ENCODE measurements at regions not wholly inside any gene's neighbourhood (a gene's known extent, or its start where the extent isn't known, plus 50 kb on each side); places are given as distances from the start of the nearest gene placed in this dataset.

DNA sequence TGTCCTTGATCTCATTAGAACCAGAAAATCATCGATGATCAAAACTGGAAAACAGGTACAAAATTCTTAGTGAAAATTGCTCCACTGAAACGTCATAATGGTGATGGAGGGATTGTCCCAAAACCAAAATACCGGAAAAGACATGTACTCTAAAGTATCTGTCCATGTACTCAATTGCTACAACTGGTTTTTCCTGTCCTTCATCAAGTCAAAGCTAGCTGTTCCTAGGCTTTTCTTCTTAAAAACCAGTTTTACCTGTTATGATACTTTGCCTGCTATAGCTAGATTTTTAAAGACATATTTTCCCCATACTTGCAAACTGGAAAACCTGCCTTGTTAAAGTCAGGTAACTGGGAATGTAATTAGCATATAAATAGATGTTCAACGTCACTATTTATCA is 50.5 kb upstream of the LRRC1 start:
- Histone ChIP-seq H3K9me3 (ENCODE audit: control insufficient read depth, low read length) (no peaks in the 10 kb centered on the region), H3K36me3 (ENCODE audit: control insufficient read depth, insufficient read depth, low read length) (no peaks in the 10 kb centered on the region), H3K4me3 (ENCODE audit: insufficient read depth, low read depth, low read length, poor library complexity, severe bottlenecking) (no peak overlapping the region), H3K27me3 (replicated peaks; ENCODE audit: control insufficient read depth, insufficient read depth, low read length, poor library complexity, severe bottlenecking) (no peaks in the 10 kb centered on the region), H3K4me1 (ENCODE audit: control insufficient read depth, insufficient read depth, low read length, poor library complexity, severe bottlenecking) (no peaks in the 10 kb centered on the region), H3K27ac (ENCODE audit: insufficient read depth, low read length, poor library complexity, severe bottlenecking) (no peak overlapping the region)
- DNase-seq = no peak

- DNase-seq = no peak
- no peak overlapping the region for H3K27ac ChIP-seq (ENCODE audit: insufficient read depth, low read length, poor library complexity, severe bottlenecking)
- H3K4me3 ChIP-seq (ENCODE audit: insufficient read depth, low read depth, low read length, poor library complexity, severe bottlenecking) = no peak overlapping the region
Observed at GRCh38 chr6:53741034-53741823, 53.6 kb upstream of the LRRC1 start.

GRCh38 chr6:53737746-53738145 is 57.1 kb upstream of the LRRC1 start:
- H3K4me3 ChIP-seq (ENCODE audit: insufficient read depth, low read depth, low read length, poor library complexity, severe bottlenecking) = no peak overlapping the region
- no peaks in the 10 kb centered on the region for H3K9me3 ChIP-seq (ENCODE audit: control insufficient read depth, low read length)
- H3K27ac ChIP-seq (ENCODE audit: insufficient read depth, low read length, poor library complexity, severe bottlenecking) = no peak overlapping the region
- H3K27me3 ChIP-seq (replicated peaks; ENCODE audit: control insufficient read depth, insufficient read depth, low read length, poor library complexity, severe bottlenecking) = no peaks in the 10 kb centered on the region
- H3K36me3 ChIP-seq (ENCODE audit: control insufficient read depth, insufficient read depth, low read length) = no peaks in the 10 kb centered on the region
- H3K4me1 ChIP-seq (ENCODE audit: control insufficient read depth, insufficient read depth, low read length, poor library complexity, severe bottlenecking) = peaks cover 9% of the 10 kb centered on the region
- no peak for DNase-seq

More at GRCh38 chr6:53741034-53741823, 53.6 kb upstream of the LRRC1 start:
- H3K4me1 ChIP-seq (ENCODE audit: control insufficient read depth, insufficient read depth, low read length, poor library complexity, severe bottlenecking) = no peaks in the 10 kb centered on the region
- H3K36me3 ChIP-seq (ENCODE audit: control insufficient read depth, insufficient read depth, low read length) = no peaks in the 10 kb centered on the region
- no peaks in the 10 kb centered on the region for H3K9me3 ChIP-seq (ENCODE audit: control insufficient read depth, low read length)
- H3K27me3 ChIP-seq (replicated peaks; ENCODE audit: control insufficient read depth, insufficient read depth, low read length, poor library complexity, severe bottlenecking) = no peaks in the 10 kb centered on the region

DNA sequence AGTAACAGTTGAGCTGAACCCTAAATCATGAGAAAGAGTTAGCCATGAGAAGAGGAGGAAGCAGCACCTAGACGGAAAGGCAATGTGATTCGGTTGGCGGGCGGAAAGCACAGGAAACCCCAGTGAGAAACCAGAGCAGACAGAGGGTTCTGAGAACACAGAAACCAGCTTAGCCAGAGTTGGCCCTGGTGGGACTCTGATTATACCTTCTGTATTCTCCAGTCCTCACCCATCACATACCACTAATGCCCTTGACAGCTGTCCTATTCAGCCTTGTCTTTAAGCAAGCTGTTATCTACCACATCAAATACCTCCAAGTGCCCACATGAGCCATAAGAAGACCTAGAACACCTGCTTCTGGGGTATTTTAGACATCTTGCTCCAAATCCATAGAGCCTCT is 58.9 kb upstream of the LRRC1 start:
- no peaks in the 10 kb centered on the region for H3K36me3 ChIP-seq (ENCODE audit: control insufficient read depth, insufficient read depth, low read length)
- H3K9me3 ChIP-seq (ENCODE audit: control insufficient read depth, low read length) = no peaks in the 10 kb centered on the region
- H3K27me3 ChIP-seq (replicated peaks; ENCODE audit: control insufficient read depth, insufficient read depth, low read length, poor library complexity, severe bottlenecking) = no peaks in the 10 kb centered on the region
- no peak overlapping the region for H3K27ac ChIP-seq (ENCODE audit: insufficient read depth, low read length, poor library complexity, severe bottlenecking)
- DNase-seq = no peak
- H3K4me3 ChIP-seq (ENCODE audit: insufficient read depth, low read depth, low read length, poor library complexity, severe bottlenecking) = no peak overlapping the region
- H3K4me1 ChIP-seq (ENCODE audit: control insufficient read depth, insufficient read depth, low read length, poor library complexity, severe bottlenecking) = peaks cover 12% of the 10 kb centered on the region

- Histone ChIP-seq H3K4me3 (ENCODE audit: insufficient read depth, low read depth, low read length, poor library complexity, severe bottlenecking) (no peak overlapping the region), H3K36me3 (ENCODE audit: control insufficient read depth, insufficient read depth, low read length) (no peaks in the 10 kb centered on the region), H3K27ac (ENCODE audit: insufficient read depth, low read length, poor library complexity, severe bottlenecking) (no peak overlapping the region), H3K4me1 (ENCODE audit: control insufficient read depth, insufficient read depth, low read length, poor library complexity, severe bottlenecking) (peaks cover 12% of the 10 kb centered on the region), H3K27me3 (replicated peaks; ENCODE audit: control insufficient read depth, insufficient read depth, low read length, poor library complexity, severe bottlenecking) (no peaks in the 10 kb centered on the region), H3K9me3 (ENCODE audit: control insufficient read depth, low read length) (no peaks in the 10 kb centered on the region)
- no peak for DNase-seq
Observed at GRCh38 chr6:53734473-53735299, 60.1 kb upstream of the LRRC1 start.

GRCh38 chr6:53731866-53732636 is 62.8 kb upstream of the LRRC1 start:
- no peaks in the 10 kb centered on the region for H3K36me3 ChIP-seq (ENCODE audit: control insufficient read depth, insufficient read depth, low read length)
- no peak for DNase-seq
- peaks cover 12% of the 10 kb centered on the region for H3K4me1 ChIP-seq (ENCODE audit: control insufficient read depth, insufficient read depth, low read length, poor library complexity, severe bottlenecking)
- H3K27me3 ChIP-seq (replicated peaks; ENCODE audit: control insufficient read depth, insufficient read depth, low read length, poor library complexity, severe bottlenecking) = no peaks in the 10 kb centered on the region
- H3K9me3 ChIP-seq (ENCODE audit: control insufficient read depth, low read length) = no peaks in the 10 kb centered on the region
- H3K27ac ChIP-seq (ENCODE audit: insufficient read depth, low read length, poor library complexity, severe bottlenecking) = no peak overlapping the region
- H3K4me3 ChIP-seq (ENCODE audit: insufficient read depth, low read depth, low read length, poor library complexity, severe bottlenecking) = no peak overlapping the region

- Histone ChIP-seq H3K27ac (ENCODE audit: insufficient read depth, low read length, poor library complexity, severe bottlenecking) (no peak overlapping the region), H3K27me3 (replicated peaks; ENCODE audit: control insufficient read depth, insufficient read depth, low read length, poor library complexity, severe bottlenecking) (no peaks in the 10 kb centered on the region), H3K4me1 (ENCODE audit: control insufficient read depth, insufficient read depth, low read length, poor library complexity, severe bottlenecking) (peaks cover 8% of the 10 kb centered on the region), H3K36me3 (ENCODE audit: control insufficient read depth, insufficient read depth, low read length) (no peaks in the 10 kb centered on the region), H3K9me3 (ENCODE audit: control insufficient read depth, low read length) (no peaks in the 10 kb centered on the region), H3K4me3 (ENCODE audit: insufficient read depth, low read depth, low read length, poor library complexity, severe bottlenecking) (no peak overlapping the region)
- no peak for DNase-seq
Observed at GRCh38 chr6:53730767-53731166, 64.0 kb upstream of the LRRC1 start.

- Histone ChIP-seq H3K4me3 (ENCODE audit: insufficient read depth, low read depth, low read length, poor library complexity, severe bottlenecking) (no peak overlapping the region), H3K4me1 (ENCODE audit: control insufficient read depth, insufficient read depth, low read length, poor library complexity, severe bottlenecking) (peaks cover 3% of the 10 kb centered on the region), H3K27ac (ENCODE audit: insufficient read depth, low read length, poor library complexity, severe bottlenecking) (no peak overlapping the region), H3K36me3 (ENCODE audit: control insufficient read depth, insufficient read depth, low read length) (no peaks in the 10 kb centered on the region), H3K27me3 (replicated peaks; ENCODE audit: control insufficient read depth, insufficient read depth, low read length, poor library complexity, severe bottlenecking) (no peaks in the 10 kb centered on the region), H3K9me3 (ENCODE audit: control insufficient read depth, low read length) (no peaks in the 10 kb centered on the region)
- DNase-seq = peak in 2 of 3 donors; percentile 13 to 38
Observed at GRCh38 chr6:53728570-53729194, 63.1 kb upstream of the KLHL31 start.

- peaks cover 3% of the 10 kb centered on the region for H3K4me1 ChIP-seq (ENCODE audit: control insufficient read depth, insufficient read depth, low read length, poor library complexity, severe bottlenecking)
- H3K27ac ChIP-seq (ENCODE audit: insufficient read depth, low read length, poor library complexity, severe bottlenecking) = no peak overlapping the region
- no peaks in the 10 kb centered on the region for H3K9me3 ChIP-seq (ENCODE audit: control insufficient read depth, low read length)
- H3K36me3 ChIP-seq (ENCODE audit: control insufficient read depth, insufficient read depth, low read length) = no peaks in the 10 kb centered on the region
- no peak for DNase-seq
- H3K27me3 ChIP-seq (replicated peaks; ENCODE audit: control insufficient read depth, insufficient read depth, low read length, poor library complexity, severe bottlenecking) = no peaks in the 10 kb centered on the region
- no peak overlapping the region for H3K4me3 ChIP-seq (ENCODE audit: insufficient read depth, low read depth, low read length, poor library complexity, severe bottlenecking)
Observed at GRCh38 chr6:53727748-53728147, 62.2 kb upstream of the KLHL31 start.
